NOMO-1 (cell line): ENCODE measurements at regions not wholly inside any gene's neighbourhood (a gene's known extent, or its start where the extent isn't known, plus 50 kb on each side); places are given as distances from the start of the nearest gene placed in this dataset.
"Not testable (repeated sequence)": the region's sequence is repeated elsewhere in the genome, so short reads cannot be mapped to it uniquely, and the experiment has no call there.

Experiments
- DNase-seq, 2 experiments: peaks; one replicate each; lab custom pipeline; 2025; ENCODE audit not compliant: unreplicated experiment in 2 of 2; lab: John Stamatoyannopoulos, UW

DNA sequence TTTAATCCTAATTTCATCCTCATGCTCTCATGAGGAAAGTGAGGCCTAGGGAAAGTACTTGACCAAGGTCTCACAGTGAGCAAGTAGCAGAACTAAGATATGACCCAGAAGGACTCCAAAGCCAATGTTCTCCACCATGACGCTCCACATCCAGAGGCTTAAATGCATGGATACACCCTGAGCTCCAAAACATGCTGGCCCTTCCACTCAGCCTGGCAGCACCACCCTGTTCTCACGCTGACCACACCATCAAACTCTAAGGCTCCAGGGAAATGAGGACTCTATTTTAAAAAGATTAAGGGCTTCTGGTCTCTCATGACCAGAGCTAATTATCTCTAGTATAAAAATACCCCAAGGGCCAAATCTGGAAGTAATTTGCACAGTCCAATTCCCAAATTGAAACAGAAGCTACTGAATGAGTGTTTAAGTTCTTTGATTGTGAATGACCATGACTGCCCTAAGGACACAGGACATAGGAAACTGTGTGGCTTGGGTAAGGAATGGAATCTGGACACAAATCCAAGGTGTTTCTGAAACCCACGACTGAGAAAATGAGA, 71.1 kb upstream of the ABLIM1 start:
- no peak for DNase-seq

DNA sequence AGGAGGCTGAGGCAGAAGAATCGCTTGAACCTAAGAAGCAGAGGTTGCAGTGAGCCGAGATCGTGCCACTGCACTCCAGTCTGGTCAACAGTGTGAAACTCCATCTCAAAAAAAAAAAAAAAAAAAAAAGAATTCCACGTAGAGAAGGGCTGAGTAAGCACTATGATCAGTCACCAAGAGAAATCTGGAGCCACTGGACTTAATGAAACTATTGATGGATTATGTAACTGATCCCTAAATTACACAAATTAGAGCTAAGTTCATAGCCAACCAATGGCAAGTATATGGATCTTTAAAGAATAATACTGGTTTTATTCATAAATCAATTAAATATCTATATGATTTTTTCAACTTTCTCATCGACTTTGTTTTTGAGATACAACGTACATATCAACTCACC, 72.2 kb upstream of the ABLIM1 start:
- no peak for DNase-seq

DNA sequence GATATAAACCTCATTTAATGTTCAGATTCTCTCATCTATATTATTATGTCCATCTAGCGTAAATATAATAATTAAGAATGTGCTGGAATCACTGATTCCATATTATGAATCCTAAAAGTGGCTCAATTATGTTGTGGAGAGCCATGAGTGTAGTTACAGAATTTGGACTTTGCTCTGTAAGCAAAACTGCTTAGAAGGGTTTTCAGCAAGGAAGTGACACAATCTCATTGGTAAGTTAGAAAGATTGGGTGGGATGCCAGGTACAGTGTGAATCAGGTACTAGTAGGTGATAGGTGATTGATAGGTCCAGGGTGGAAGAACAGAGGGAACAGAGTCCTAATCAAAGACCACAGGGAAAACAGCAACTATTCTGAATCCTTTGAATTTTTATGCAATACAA, 74.9 kb upstream of the ABLIM1 start:
- DNase-seq: no peak

GRCh38 chr10:114735946-114736345, 77.9 kb upstream of the ABLIM1 start:
- DNase-seq: no peak

DNA sequence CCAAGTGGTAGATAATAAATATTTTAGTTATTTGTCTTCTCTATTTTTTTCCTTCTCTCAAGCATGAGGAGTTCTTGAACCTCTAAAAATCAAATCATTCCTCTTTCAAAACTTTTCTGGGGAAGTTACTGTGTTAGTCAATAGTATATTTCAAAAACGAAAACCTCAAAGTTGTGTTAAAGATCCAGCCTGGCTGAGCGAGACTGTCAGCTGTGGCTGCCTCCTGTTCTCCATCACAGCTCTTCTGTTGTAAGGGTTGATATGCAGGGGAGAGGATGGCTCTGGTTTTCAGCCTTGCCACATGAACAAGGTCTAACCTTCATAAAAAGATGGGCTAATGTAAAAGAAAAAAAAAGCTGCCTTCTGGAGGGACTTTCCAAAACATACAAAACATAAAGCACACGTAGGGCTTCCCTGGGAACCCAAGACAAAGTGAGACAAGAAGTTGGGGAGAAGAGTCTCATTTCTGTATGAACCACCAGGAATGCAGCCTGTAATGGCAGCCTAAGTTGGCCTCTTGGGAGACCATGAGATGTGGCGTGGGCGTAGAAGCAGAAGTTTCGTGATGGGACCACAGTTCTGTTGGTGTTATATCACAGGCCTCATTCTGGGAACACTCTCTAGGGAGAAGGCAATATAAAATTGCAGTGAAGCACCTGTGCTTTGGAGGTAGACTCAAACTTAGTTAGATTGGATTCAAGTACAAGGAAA, 77.9 kb upstream of the FHIP2A start:
- DNase-seq: no peak

DNA sequence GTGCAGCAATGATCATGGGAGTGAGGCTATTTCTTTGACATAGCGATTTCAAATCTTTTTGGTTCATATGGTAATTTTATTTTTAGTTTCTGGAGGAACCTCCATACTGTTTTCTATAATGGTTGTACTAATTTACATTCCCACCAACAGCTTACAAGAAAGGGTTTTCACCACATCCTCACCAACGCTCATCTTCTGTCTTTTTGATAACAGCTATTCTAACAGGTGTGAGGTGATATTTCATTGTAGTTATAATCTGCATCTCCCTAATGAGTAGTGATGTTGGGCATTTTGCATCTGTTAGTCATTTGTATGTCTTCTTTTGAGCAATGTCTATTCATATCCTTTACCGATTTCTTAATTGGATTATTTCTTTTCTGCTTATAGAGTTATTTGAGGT, 75.0 kb upstream of the FHIP2A start:
- no peak for DNase-seq

GRCh38 chr10:114748241-114748640, 73.3 kb upstream of the FHIP2A start:
- DNase-seq: no peak

DNA sequence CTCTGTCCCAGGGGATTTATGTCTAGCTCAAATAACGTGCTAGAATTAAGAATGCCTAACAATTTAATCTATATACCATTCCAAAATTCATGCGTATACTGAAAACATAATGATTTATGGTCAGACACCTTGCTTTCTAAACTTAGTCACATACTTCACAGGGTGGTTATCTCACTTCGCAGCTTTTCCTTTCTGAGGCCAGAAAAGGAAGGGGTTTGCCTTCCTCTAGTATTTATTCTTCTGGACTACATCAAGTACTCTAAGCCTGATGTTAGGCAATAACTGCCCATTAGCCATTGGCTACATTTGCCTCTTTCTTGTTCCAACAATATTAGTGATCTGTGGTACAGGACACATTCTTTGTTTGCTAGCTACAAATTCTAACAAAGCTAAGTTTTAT, 72.6 kb upstream of the FHIP2A start:
- no peak for DNase-seq

GRCh38 chr10:114749510-114749909, 72.1 kb upstream of the FHIP2A start:
- DNase-seq: no peak

GRCh38 chr10:114751856-114752255, 69.7 kb upstream of the FHIP2A start:
- DNase-seq: no peak

DNA sequence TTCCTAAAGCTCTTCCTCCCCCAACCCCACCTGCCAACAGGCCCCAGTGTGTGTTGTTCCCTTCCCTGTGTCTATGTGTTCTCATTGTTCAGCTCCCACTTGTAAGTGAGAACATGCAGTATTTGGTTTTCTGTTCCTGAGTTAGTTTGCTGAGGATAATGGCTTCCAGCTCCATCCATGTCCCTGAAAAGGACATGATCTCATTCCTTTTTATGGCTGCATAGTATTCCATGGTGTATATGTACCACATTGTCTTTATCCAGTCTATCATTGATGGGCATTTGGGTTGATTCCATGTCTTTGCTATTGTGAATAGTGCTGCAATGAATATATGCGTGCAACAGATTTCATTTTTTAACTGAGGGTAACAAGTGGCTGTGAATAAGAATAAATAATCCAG, 69.0 kb upstream of the FHIP2A start:
- not testable (repeated sequence) for DNase-seq

DNA sequence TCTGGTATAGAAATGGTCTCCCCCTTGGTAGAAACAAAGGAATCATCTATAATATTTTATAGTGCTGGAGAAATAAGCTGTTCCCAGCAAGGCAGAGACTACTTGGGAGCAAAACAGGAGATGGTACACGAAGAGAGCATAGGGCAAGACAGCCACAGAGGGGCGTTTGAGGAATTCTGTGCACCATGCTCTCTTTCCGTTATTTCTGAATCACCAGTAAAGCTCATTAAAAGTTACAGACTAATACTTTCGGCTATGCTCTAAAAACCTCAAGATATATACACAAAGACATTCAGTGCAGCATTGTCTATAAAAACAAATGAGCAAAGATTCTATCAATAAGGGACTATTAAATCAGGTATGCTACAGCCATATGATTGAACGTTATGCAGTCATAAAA, 68.5 kb upstream of the FHIP2A start:
- no peak for DNase-seq

- no peak for DNase-seq
Measured at GRCh38 chr10:114754445-114755320, 66.9 kb upstream of the FHIP2A start.

- DNase-seq: no peak
Measured at GRCh38 chr10:114755537-114755936, 66.0 kb upstream of the FHIP2A start.

DNA sequence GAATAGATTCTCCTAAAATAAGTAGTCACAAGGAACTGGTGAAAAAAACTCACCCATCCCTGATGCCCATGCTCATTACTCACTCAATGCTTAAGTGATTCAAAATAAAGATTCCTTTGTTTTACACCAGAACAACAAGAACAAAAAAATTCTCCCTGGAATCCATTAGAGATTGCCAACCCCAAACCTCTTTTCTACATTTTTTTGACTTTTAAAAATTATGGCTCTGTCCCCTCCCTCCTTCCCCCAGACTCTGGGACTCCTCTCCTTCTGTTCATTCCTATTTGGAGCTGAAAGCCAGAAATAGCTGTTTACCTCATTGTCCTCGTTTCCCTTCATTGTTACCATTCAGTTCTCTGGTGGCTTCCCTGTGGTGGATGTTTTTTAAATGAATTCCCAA, 63.2 kb upstream of the FHIP2A start:
- DNase-seq: no peak

- no peak for DNase-seq
Measured at GRCh38 chr10:114761205-114762193, 60.1 kb upstream of the FHIP2A start.

GRCh38 chr10:114762811-114763210, 58.8 kb upstream of the FHIP2A start:
- no peak for DNase-seq

DNA sequence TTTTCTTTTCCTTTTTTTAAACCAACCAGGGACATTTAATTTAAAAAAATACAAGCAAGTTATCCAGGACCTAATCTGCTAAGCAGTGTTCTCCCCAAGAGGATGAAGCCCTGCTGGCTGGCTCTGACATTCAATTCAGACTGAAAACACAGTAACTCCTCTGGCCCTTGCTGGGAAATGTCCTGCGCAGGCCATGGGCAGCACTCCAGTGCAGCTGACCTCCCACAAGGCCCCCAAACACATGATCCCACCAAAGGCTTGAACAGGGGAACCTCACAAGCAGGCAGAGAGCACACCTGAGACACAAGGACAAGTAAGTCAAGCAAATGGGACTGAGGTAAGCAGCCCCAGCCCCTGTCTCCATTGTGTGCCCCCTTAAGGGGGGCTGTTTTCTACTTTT, 56.9 kb upstream of the FHIP2A start:
- no peak for DNase-seq

DNA sequence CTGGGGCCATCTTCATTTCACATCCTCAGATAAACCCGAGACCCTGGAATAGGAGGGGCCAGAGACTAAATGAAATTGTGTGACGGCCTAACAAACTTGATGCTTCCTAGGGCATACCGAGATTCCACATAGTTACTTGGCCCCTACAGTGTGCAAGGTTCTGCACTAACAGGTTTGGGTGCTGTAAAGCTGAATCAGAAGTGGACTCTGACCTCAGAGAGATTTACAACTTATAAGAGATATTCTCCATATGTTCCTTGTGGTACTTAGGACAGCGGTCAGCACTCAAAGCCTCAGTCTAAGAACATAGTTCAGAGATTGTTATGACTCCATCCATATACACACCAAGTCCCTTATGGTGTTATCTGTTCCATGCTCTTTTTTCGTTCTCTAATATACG, 55.1 kb upstream of the FHIP2A start:
- DNase-seq: no peak

- no peak for DNase-seq
Measured at GRCh38 chr10:114767101-114767985, 54.2 kb upstream of the FHIP2A start.
